Stomach smooth muscle (tissue), 2 donors: ENCODE measurements at regions not wholly inside any gene's neighbourhood (a gene's known extent, or its start where the extent isn't known, plus 50 kb on each side); places are given as distances from the start of the nearest gene placed in this dataset.
"Not testable (repeated sequence)": the region's sequence is repeated elsewhere in the genome, so short reads cannot be mapped to it uniquely, and the experiment has no call there.

Experiments used
- H3K27ac ChIP-seq: one replicate; pipeline ENCODE4 v1.7.0; 2013; ENCODE audit warnings: mild to moderate bottlenecking, low read length, inconsistent platforms
- H3K27me3 ChIP-seq, 2 donors: one replicate each; pipeline ENCODE4 v1.7.0; 2013; ENCODE audit warnings: low read length in 2 of 2; ENCODE audit not compliant: insufficient read depth in 2 of 2, control insufficient read depth in 1 of 2
- H3K36me3 ChIP-seq, 2 donors: one replicate each; pipeline ENCODE4 v1.7.0; 2013; ENCODE audit warnings: low read length in 2 of 2; ENCODE audit not compliant: control insufficient read depth in 2 of 2, insufficient read depth in 2 of 2
- H3K4me1 ChIP-seq: one replicate; pipeline ENCODE4 v1.7.0; 2013; ENCODE audit warnings: low read length; ENCODE audit not compliant: control insufficient read depth, insufficient read depth
- H3K4me3 ChIP-seq, 2 donors: one replicate each; pipeline ENCODE4 v1.7.0; 2013; ENCODE audit warnings: low read length in 2 of 2
- H3K9ac ChIP-seq, 2 donors: one replicate each; pipeline ENCODE4 v1.7.0; 2013; ENCODE audit warnings: low read length in 2 of 2, mild to moderate bottlenecking in 1 of 2
- H3K9me3 ChIP-seq, 2 donors: one replicate each; pipeline ENCODE4 v1.7.0; 2013; ENCODE audit warnings: low read length in 2 of 2; ENCODE audit not compliant: control insufficient read depth in 2 of 2
- donor health status: healthy.
- donor health status: Pancreatic carcinoma.

- Histone ChIP-seq H3K9ac (no peak overlapping the region), H3K9me3 (no peaks in the 10 kb centered on the region), H3K27me3 (no peaks in the 10 kb centered on the region), H3K27ac (no peak overlapping the region), H3K4me1 (peaks cover 4% of the 10 kb centered on the region), H3K4me3 (no peak overlapping the region), H3K36me3 (no peaks in the 10 kb centered on the region)
Measured at GRCh38 chr4:141346144-141346543, 125.4 kb downstream of the ZNF330 start.

- no peaks in the 10 kb centered on the region for H3K27me3 ChIP-seq
- H3K36me3 ChIP-seq, result no peaks in the 10 kb centered on the region
- H3K9ac ChIP-seq, result no peak overlapping the region
- H3K9me3 ChIP-seq, result no peaks in the 10 kb centered on the region
- no peak overlapping the region for H3K4me3 ChIP-seq
- peaks cover 4% of the 10 kb centered on the region for H3K4me1 ChIP-seq
- H3K27ac ChIP-seq, result no peak overlapping the region
Measured at GRCh38 chr4:141347684-141348083, 127.0 kb downstream of the ZNF330 start.

DNA sequence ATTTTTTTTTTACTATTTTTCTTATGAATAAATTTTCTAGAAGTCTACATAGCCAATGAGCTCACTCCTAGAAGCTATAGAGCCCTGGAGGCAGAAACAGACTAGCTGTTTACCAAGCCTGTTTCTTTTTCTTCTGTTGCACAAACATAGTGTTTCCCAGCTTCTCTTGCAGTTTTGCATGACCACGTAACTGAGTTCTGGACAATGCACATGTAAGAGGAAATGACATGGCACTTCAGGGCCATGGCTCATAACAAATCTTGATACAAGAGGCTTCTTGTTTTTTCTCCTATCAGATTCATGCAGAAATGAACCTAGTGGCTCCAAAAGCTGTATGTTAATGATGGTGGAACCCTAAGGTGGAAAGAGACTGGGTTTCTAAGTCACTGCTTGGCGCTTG, 127.4 kb downstream of the ZNF330 start:
- H3K36me3 ChIP-seq, result no peaks in the 10 kb centered on the region
- H3K4me3 ChIP-seq, result no peak overlapping the region
- H3K27ac ChIP-seq, result no peak overlapping the region
- H3K9ac ChIP-seq, result no peak overlapping the region
- H3K27me3 ChIP-seq, result no peaks in the 10 kb centered on the region
- H3K4me1 ChIP-seq, result peaks cover 4% of the 10 kb centered on the region
- no peaks in the 10 kb centered on the region for H3K9me3 ChIP-seq

GRCh38 chr4:141348573-141348972, 127.9 kb downstream of the ZNF330 start:
- H3K4me3 ChIP-seq, result no peak overlapping the region
- no peaks in the 10 kb centered on the region for H3K27me3 ChIP-seq
- H3K4me1 ChIP-seq, result peaks cover 4% of the 10 kb centered on the region
- H3K9me3 ChIP-seq, result no peaks in the 10 kb centered on the region
- H3K36me3 ChIP-seq, result no peaks in the 10 kb centered on the region
- no peak overlapping the region for H3K27ac ChIP-seq
- no peak overlapping the region for H3K9ac ChIP-seq

GRCh38 chr4:141349236-141349635, 128.5 kb downstream of the ZNF330 start:
- H3K27me3 ChIP-seq, result no peaks in the 10 kb centered on the region

GRCh38 chr4:141350122-141350905, 129.6 kb downstream of the ZNF330 start:
- Histone ChIP-seq H3K4me3 (no peak overlapping the region), H3K4me1 (peaks cover 4% of the 10 kb centered on the region), H3K27me3 (no peaks in the 10 kb centered on the region), H3K27ac (peak overlapping the region; percentile 32), H3K9me3 (no peaks in the 10 kb centered on the region), H3K36me3 (no peaks in the 10 kb centered on the region), H3K9ac (no peak overlapping the region)

More at GRCh38 chr4:141349236-141349635, 128.5 kb downstream of the ZNF330 start:
- Histone ChIP-seq H3K4me3 (no peak overlapping the region), H3K9me3 (no peaks in the 10 kb centered on the region), H3K9ac (no peak overlapping the region), H3K27ac (no peak overlapping the region), H3K4me1 (peaks cover 4% of the 10 kb centered on the region), H3K36me3 (no peaks in the 10 kb centered on the region)

DNA sequence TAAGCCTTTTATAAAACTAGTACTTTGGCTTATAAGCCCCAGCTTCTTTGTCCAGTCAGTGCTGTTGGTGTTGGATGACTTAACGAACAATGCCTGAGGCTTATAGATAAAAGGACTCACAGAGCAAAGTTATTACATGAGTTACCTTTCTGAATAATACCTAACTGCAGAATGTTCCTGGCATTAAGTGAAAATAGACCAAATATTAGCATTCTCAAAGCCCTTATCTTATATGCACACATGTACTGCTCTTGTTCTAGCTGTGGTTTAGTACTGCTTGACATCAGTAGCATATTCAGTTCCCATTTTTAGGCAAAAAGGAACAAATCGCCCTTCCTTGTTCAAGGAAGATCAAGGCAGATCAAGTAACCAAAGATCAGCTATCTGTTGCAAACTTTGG, 131.6 kb downstream of the ZNF330 start:
- peaks cover 4% of the 10 kb centered on the region for H3K4me1 ChIP-seq
- H3K9me3 ChIP-seq, result no peaks in the 10 kb centered on the region
- no peak overlapping the region for H3K27ac ChIP-seq
- H3K4me3 ChIP-seq, result no peak overlapping the region
- H3K9ac ChIP-seq, result no peak overlapping the region
- H3K36me3 ChIP-seq, result no peaks in the 10 kb centered on the region
- H3K27me3 ChIP-seq, result no peaks in the 10 kb centered on the region

DNA sequence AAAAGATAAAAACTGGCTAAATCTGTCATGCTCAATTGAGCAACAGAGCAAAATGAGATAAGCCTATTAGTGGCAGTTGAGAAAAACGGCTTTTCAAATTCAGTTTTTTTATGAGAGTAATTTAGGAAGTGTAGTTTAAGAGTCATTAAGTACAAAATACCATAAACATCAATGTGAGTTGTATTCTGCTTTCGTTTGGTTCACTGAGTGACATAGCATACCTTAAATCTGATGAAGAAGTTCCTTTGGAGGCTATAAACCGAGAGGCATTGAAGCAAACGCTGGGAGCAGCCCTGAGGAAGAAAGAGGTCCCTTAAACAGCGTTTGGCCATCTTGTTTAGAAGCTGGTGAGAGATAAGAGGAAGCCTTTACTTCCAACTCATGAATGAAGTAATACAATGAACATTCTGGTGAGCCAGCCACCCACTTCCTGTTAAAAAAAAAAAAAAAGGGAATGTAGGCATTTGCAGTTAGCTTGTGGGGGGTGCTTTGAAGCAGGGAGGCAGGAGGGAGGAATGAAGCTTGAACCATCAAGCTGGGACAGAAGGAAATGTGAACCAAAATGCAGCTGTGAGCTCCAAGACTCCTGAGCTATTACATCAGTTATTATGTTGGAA, 132.3 kb downstream of the ZNF330 start:
- no peaks in the 10 kb centered on the region for H3K27me3 ChIP-seq
- H3K9me3 ChIP-seq, result no peaks in the 10 kb centered on the region
- H3K27ac ChIP-seq, result no peak overlapping the region
- H3K4me3 ChIP-seq, result no peak overlapping the region
- peaks cover 4% of the 10 kb centered on the region for H3K4me1 ChIP-seq
- no peaks in the 10 kb centered on the region for H3K36me3 ChIP-seq
- no peak overlapping the region for H3K9ac ChIP-seq

DNA sequence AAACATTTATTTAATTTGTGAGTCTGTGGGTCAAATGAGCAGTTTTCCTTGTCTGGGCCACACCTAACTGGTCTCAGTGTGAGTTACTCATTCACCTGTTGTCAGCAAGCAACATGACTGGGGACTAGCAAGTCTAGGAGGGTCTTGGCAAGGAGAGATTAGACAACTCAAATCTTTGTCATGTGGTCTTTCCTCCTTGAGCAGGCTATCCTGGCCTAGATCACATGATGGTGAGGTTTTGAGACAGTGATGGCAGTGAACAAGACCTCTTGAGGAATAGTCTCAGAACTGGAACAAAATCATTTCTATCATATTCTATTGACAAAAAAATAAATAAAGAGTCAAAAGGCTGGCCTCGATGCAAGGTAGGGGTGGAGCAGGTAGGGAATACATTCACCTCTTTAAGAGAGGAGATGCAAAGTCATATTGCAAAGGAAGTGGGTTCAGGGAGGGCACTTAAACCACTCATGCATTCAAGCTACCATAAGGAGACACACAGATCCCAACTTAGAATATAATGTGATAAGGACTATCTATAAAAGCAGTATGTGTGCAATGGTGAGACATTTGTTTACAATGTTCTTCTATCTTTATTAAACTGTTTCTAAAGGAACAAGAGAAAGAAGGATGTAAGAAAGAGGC, 135.7 kb downstream of the ZNF330 start:
- H3K4me1 ChIP-seq, result no peaks in the 10 kb centered on the region
- H3K27me3 ChIP-seq, result no peaks in the 10 kb centered on the region
- no peaks in the 10 kb centered on the region for H3K36me3 ChIP-seq
- H3K9me3 ChIP-seq, result no peaks in the 10 kb centered on the region
- no peak overlapping the region for H3K4me3 ChIP-seq
- H3K9ac ChIP-seq, result no peak overlapping the region
- H3K27ac ChIP-seq, result no peak overlapping the region

DNA sequence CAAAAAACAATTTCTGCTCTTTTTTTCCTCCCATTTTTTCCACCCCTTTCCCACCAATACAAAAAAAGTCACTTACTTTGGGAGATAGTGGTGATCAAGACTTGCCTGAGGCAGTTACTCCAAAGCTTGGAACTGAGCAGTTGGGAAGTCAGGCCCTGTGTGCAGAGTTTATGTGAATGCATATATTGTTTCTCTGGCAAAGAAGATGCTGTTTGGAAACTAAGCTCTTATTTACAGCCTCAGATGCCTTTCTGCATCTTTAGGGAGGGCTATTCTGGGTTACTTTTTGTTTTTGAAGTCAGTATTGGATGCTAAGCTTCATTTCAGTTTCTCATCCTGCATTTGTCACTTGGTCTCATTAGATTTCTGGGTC, 136.3 kb downstream of the ZNF330 start:
- no peaks in the 10 kb centered on the region for H3K27me3 ChIP-seq
- H3K36me3 ChIP-seq, result no peaks in the 10 kb centered on the region
- H3K4me3 ChIP-seq, result no peak overlapping the region
- H3K4me1 ChIP-seq, result no peaks in the 10 kb centered on the region
- no peaks in the 10 kb centered on the region for H3K9me3 ChIP-seq
- H3K27ac ChIP-seq, result no peak overlapping the region
- H3K9ac ChIP-seq, result no peak overlapping the region

- not testable (repeated sequence) for H3K27me3 ChIP-seq, H3K36me3 ChIP-seq, H3K4me3 ChIP-seq, H3K4me1 ChIP-seq, H3K9ac ChIP-seq, H3K9me3 ChIP-seq, H3K27ac ChIP-seq
Measured at GRCh38 chr4:141368241-141368640, 147.5 kb downstream of the ZNF330 start.
